PC-3 (cell line): ENCODE measurements at regions not wholly inside any gene's neighbourhood (a gene's known extent, or its start where the extent isn't known, plus 50 kb on each side); places are given as distances from the start of the nearest gene placed in this dataset.

Experiments
- ATAC-seq: fragments of 200-7000 bp; cut with Tn5 transposase; 2 replicates; pipeline ENCODE4 v1.9.1; 2020; ENCODE audit warnings: mild to moderate bottlenecking, moderate library complexity
- BruUV-seq: library from RNA; stranded (reverse); fragments of 400-500 nt; replicated peaks from 2 replicates; lab custom pipeline; 2021; lab: Mats Ljungman, UMichigan
- CTCF ChIA-PET: fragments of 300-600 bp; sonication (Branson Sonifier 250); formaldehyde crosslinking; loops from one replicate; lab custom pipeline; 2022; ENCODE audit warnings: antibody characterized with exemption; lab: Charles Lee
- POLR2A ChIA-PET: fragments of 300-600 bp; sonication (Branson Sonifier 250); formaldehyde crosslinking; loops from one replicate; lab custom pipeline; 2022; ENCODE audit warnings: antibody characterized with exemption; ENCODE audit not compliant: unreplicated experiment; lab: Charles Lee
- DNase-seq: peaks from one replicate; pipeline ENCODE4 v3.0.0-alpha.2; 2015
- H2AFZ ChIP-seq: fragments of 300-600 bp; sonication (generic); 2 replicates; pipeline ENCODE4 v1.6.0; 2016; ENCODE audit warnings: antibody characterized with exemption, low read length
- H3F3A ChIP-seq: fragments of 300-600 bp; sonication (generic); one replicate; pipeline ENCODE4 v1.6.0; 2017; ENCODE audit warnings: antibody characterized with exemption, low read length, control low read depth, mild to moderate bottlenecking; ENCODE audit not compliant: unreplicated experiment
- H3K27ac ChIP-seq: fragments of 300-600 bp; sonication (generic); 2 replicates; pipeline ENCODE4 v1.5.1; 2016; ENCODE audit warnings: mild to moderate bottlenecking, low read length
- H3K27me3 ChIP-seq: fragments of 300-600 bp; sonication (generic); 2 replicates; pipeline ENCODE4 v1.6.1; 2016; ENCODE audit warnings: low read length, mixed read lengths
- H3K36me3 ChIP-seq: fragments of 300-600 bp; sonication (generic); 2 replicates; pipeline ENCODE4 v1.6.1; 2016; ENCODE audit warnings: low read depth, mixed run types, low read length, mixed read lengths
- H3K4me1 ChIP-seq: fragments of 300-600 bp; sonication (generic); 2 replicates; pipeline ENCODE4 v1.5.1; 2016; ENCODE audit warnings: low read length; ENCODE audit not compliant: insufficient read depth
- H3K4me2 ChIP-seq: fragments of 300-600 bp; sonication (generic); 2 replicates; pipeline ENCODE4 v1.6.0; 2016; ENCODE audit warnings: low read length
- H3K4me3 ChIP-seq: fragments of 300-600 bp; sonication (generic); 2 replicates; pipeline ENCODE4 v1.5.1; 2016; ENCODE audit warnings: mild to moderate bottlenecking, low read length, mixed read lengths
- H3K79me2 ChIP-seq: fragments of 300-600 bp; sonication (generic); 2 replicates; pipeline ENCODE4 v1.6.1; 2017; ENCODE audit warnings: low read length, mixed read lengths
- H3K9ac ChIP-seq: fragments of 300-600 bp; sonication (generic); 2 replicates; pipeline ENCODE4 v1.6.0; 2016; ENCODE audit warnings: mild to moderate bottlenecking, low read length
- H3K9me2 ChIP-seq: fragments of 300-600 bp; sonication (generic); replicated peaks from 2 replicates; pipeline ENCODE4 v1.6.1; 2016; ENCODE audit warnings: mixed run types, low read length, mixed read lengths
- H3K9me3 ChIP-seq: fragments of 300-600 bp; sonication (generic); 2 replicates; pipeline ENCODE4 v1.6.1; 2016; ENCODE audit warnings: low read length, mixed read lengths
- H4K20me1 ChIP-seq: fragments of 300-600 bp; sonication (generic); 2 replicates; pipeline ENCODE4 v1.6.1; 2016; ENCODE audit warnings: low read length, mixed read lengths
- CTCF ChIP-seq: fragments of 300-600 bp; sonication (generic); conservative IDR thresholded peaks from 2 replicates; pipeline ENCODE4 v1.5.1; 2017; ENCODE audit warnings: antibody characterized with exemption, low read depth, mild to moderate bottlenecking, low read length
- EZH2 ChIP-seq: fragments of 300-600 bp; sonication (generic); IDR thresholded peaks from one replicate; pipeline ENCODE4 v1.6.1; 2017; ENCODE audit warnings: antibody characterized with exemption, mild to moderate bottlenecking, low read length; ENCODE audit not compliant: unreplicated experiment
- EZH2phosphoT487 ChIP-seq: fragments of 300-600 bp; sonication (generic); IDR thresholded peaks from 2 replicates; pipeline ENCODE4 v1.6.1; 2018; ENCODE audit warnings: mild to moderate bottlenecking, antibody characterized with exemption, low read length, borderline replicate concordance
- intact Hi-C: fragments of 100-400 bp; cut with micrococcal nuclease; formaldehyde crosslinking; loops from 2 replicates; pipeline ENCODE4 v1.9.0; 2023

DNA sequence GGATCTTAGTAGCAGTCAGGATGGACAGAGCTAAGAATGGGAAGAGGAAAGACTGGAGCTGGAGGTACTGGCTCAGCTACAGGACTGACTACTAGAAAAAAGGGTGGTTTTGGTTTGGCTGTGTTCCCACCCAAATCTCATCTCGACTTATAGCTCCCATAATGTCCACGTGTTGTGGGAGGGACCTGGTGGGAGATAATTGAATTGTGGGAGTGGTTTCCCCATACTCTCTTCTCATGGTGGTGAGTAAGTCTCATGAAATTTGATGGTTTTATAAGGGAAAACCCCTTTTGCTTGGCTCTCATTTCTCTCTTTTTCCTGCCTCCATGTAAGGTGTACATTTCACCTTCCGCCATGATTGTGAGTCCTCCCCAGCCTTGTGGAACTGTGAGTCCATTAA lies 466.5 kb upstream of the DEPDC1 start:
- no peak for TF ChIP-seq EZH2
- no peak for TF ChIP-seq EZH2phosphoT487
- no peak for TF ChIP-seq CTCF
- no peak overlapping the region for H2AFZ ChIP-seq
- no peaks in the 10 kb centered on the region for H3K36me3 ChIP-seq
- no peak for ATAC-seq
- no peaks in the 10 kb centered on the region for H3K9me3 ChIP-seq
- ChIA-PET POLR2A (no interaction called here), CTCF (no interaction called here)
- no peak for DNase-seq
- H3K79me2 ChIP-seq = no peaks in the 10 kb centered on the region
- H3F3A ChIP-seq = no peaks in the 10 kb centered on the region
- no peak overlapping the region for H3K4me2 ChIP-seq
- no TSS peak for BruUV-seq
- no peak overlapping the region for H3K9ac ChIP-seq
- intact Hi-C loops = no loop called here
- H3K4me3 ChIP-seq = no peak overlapping the region
- no peaks in the 10 kb centered on the region for H3K4me1 ChIP-seq
- H3K27ac ChIP-seq = no peak overlapping the region
- no peaks in the 10 kb centered on the region for H4K20me1 ChIP-seq
- H3K27me3 ChIP-seq = no peaks in the 10 kb centered on the region
- H3K9me2 ChIP-seq = no peaks in the 10 kb centered on the region

DNA sequence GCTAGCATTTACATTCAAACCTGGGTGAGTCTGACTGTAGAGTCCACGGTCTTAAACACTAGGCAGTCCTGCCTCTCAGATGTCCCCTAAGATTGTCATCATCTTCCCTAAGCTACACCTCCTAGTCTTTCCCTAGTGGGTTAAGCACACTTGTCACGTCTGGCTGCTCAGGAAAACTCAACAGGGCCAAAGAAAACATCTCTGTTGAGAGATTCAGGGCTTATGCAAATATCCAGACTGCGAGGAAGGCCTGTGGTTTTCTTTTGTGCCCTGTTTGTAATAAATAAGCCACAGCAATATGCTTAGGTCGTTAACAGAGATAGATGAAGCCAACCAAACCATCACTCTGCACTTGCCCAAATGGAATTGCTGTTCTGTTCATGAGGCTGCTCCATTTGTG lies 472.6 kb upstream of the DEPDC1 start:
- no peaks in the 10 kb centered on the region for H3K36me3 ChIP-seq
- no peak for TF ChIP-seq CTCF
- TF ChIP-seq EZH2 = no peak
- no peak for TF ChIP-seq EZH2phosphoT487
- POLR2A ChIA-PET = no interaction called here
- H3K9ac ChIP-seq = no peak overlapping the region
- H2AFZ ChIP-seq = no peak overlapping the region
- intact Hi-C loops = no loop called here
- H3K9me3 ChIP-seq = no peaks in the 10 kb centered on the region
- H4K20me1 ChIP-seq = no peaks in the 10 kb centered on the region
- H3K4me3 ChIP-seq = no peak overlapping the region
- H3K27me3 ChIP-seq = no peaks in the 10 kb centered on the region
- no peaks in the 10 kb centered on the region for H3F3A ChIP-seq
- no peaks in the 10 kb centered on the region for H3K4me1 ChIP-seq
- no TSS peak for BruUV-seq
- no peak overlapping the region for H3K27ac ChIP-seq
- H3K4me2 ChIP-seq = no peak overlapping the region
- no peaks in the 10 kb centered on the region for H3K9me2 ChIP-seq
- ATAC-seq = no peak
- H3K79me2 ChIP-seq = no peaks in the 10 kb centered on the region
- CTCF ChIA-PET = no interaction called here
- DNase-seq = no peak

DNA sequence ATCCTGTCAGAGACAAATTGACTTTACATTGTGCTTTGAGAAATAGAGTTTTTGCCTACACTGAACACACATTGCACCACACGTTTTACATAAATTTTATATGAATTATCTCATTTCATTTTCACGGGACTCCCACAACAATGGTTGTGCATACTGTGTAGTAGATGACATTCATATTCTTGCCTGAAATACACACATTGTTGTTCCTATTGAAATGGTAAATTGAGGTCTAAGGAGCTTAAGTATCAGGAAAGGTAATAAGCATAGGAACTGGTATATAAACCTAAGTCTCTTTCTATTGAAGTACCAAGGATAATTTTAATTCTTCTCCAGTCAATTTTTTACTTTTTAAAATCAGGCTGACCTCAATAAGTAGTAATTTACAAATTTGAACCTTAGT lies 473.7 kb upstream of the DEPDC1 start:
- H3K4me3 ChIP-seq = no peak overlapping the region
- ChIA-PET POLR2A (no interaction called here), CTCF (no interaction called here)

More for the DNA sequence above, 473.7 kb upstream of the DEPDC1 start:
- Histone ChIP-seq H3K9ac (no peak overlapping the region), H3K27ac (no peak overlapping the region), H3K9me3 (no peaks in the 10 kb centered on the region), H3K9me2 (no peaks in the 10 kb centered on the region), H3F3A (no peaks in the 10 kb centered on the region), H3K4me1 (no peaks in the 10 kb centered on the region), H4K20me1 (no peaks in the 10 kb centered on the region), H3K27me3 (no peaks in the 10 kb centered on the region), H2AFZ (no peak overlapping the region), H3K4me2 (no peak overlapping the region), H3K79me2 (no peaks in the 10 kb centered on the region), H3K36me3 (no peaks in the 10 kb centered on the region)
- ATAC-seq (no peak), DNase-seq (no peak)
- no peak for TF ChIP-seq EZH2
- TF ChIP-seq EZH2phosphoT487 = no peak
- no peak for TF ChIP-seq CTCF
- BruUV-seq = no TSS peak
- intact Hi-C loops = no loop called here
